ENCODE measurements at regions not wholly inside any gene's neighbourhood (a gene's known extent, or its start where the extent isn't known, plus 50 kb on each side); places are given as distances from the start of the nearest gene placed in this dataset.

DNA sequence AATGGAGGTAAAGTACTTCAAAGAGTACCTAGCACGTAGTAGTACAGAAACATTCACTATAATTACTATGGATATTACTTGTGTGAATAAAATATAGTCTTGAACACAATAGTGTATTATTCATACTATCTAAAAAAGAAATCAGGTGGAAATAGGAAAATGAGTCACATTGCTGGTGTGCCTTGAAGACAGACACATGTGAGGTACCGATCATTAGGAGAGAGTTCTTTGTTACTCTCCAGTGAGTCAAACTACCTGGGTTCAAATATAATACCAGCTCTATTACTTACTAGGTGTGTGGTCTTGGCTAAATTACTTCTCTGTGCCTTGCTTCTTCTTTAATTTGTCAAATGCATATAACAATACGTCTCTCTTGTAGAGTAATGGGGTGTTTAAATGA lies 50.8 kb upstream of the BEND6 start:
- Histone ChIP-seq H3K4me2 (ENCODE audit: low read length) (no peak overlapping the region), H3K27ac (ENCODE audit: low read depth, low read length) (no peak overlapping the region)

DNA sequence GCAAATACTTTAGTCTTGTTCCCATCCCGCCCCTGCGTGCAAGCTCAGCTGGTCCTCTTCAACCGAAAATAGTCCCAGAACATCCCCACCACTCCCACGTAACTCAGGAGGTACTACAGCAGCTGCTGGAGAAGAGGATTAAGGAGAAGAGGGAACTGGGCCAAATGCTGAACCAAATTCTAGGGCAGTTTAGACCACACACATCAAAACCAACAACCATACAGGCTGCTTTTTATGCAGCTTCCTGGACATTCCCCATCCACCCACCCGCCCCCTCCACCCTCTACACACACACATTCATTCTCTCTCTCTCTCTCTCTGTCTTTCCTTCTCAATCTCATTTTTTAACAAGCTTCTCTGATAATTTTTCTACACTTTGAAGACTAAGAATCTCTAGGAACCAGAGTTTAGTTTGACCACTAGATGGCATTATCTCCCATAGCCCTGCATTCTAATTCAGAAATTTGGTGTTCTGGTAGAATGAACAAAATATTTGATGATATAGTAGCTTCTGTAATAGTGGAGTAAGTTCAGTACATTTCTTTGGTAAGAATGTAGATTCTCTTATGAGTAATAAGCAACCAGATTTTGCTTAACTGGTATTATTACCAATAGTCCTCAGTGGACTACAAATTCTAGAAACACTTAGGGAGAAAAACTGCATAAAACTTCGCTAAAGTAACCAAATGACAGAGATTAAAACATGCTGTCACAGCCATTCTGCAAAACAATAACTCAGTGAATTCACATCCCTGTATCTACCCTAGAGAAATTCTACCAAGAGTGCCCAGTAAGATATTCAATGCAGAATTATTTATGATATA lies 52.1 kb upstream of the BEND6 start:
- H3K9me3 ChIP-seq (ENCODE audit: control insufficient read depth, insufficient read depth, low read length), result no peaks in the 10 kb centered on the region
- H3K79me2 ChIP-seq (ENCODE audit: control insufficient read depth, low read length), result no peaks in the 10 kb centered on the region
- no peak overlapping the region for H3K27ac ChIP-seq (ENCODE audit: low read depth, low read length)
- H4K20me1 ChIP-seq (ENCODE audit: control insufficient read depth, insufficient read depth, low read depth, low read length), result no peaks in the 10 kb centered on the region
- H3K4me3 ChIP-seq (ENCODE audit: low read length), result no peak overlapping the region
- no peaks in the 10 kb centered on the region for H3K4me1 ChIP-seq (ENCODE audit: control insufficient read depth, low read length)
- H3K4me2 ChIP-seq (ENCODE audit: low read length), result no peak overlapping the region
- no peaks in the 10 kb centered on the region for H3K36me3 ChIP-seq (ENCODE audit: control insufficient read depth, low read length)
- H3F3A ChIP-seq (ENCODE audit: control insufficient read depth, insufficient read depth), result no peaks in the 10 kb centered on the region
- TF ChIP-seq, protein P1, sequence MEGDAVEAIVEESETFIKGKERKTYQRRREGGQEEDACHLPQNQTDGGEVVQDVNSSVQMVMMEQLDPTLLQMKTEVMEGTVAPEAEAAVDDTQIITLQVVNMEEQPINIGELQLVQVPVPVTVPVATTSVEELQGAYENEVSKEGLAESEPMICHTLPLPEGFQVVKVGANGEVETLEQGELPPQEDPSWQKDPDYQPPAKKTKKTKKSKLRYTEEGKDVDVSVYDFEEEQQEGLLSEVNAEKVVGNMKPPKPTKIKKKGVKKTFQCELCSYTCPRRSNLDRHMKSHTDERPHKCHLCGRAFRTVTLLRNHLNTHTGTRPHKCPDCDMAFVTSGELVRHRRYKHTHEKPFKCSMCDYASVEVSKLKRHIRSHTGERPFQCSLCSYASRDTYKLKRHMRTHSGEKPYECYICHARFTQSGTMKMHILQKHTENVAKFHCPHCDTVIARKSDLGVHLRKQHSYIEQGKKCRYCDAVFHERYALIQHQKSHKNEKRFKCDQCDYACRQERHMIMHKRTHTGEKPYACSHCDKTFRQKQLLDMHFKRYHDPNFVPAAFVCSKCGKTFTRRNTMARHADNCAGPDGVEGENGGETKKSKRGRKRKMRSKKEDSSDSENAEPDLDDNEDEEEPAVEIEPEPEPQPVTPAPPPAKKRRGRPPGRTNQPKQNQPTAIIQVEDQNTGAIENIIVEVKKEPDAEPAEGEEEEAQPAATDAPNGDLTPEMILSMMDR (IDR thresholded peaks at IDR 0.05; ENCODE audit: low read depth, low read length, poor library complexity, severe bottlenecking), result peak; percentile 77
- no peak for TF ChIP-seq EZH2phosphoT487 (IDR thresholded peaks at IDR 0.05; ENCODE audit: borderline replicate concordance, low read length)
- H3K27me3 ChIP-seq (ENCODE audit: control insufficient read depth, low read length), result peaks cover 5% of the 10 kb centered on the region; the same call in 1 of the 2 replicates
- H3K9me2 ChIP-seq (replicated peaks; ENCODE audit: control insufficient read depth, low read length), result no peaks in the 10 kb centered on the region

More for the DNA sequence above, 50.8 kb upstream of the BEND6 start:
- Histone ChIP-seq H3K4me3 (ENCODE audit: low read length) (no peak overlapping the region), H3K36me3 (ENCODE audit: control insufficient read depth, low read length) (no peaks in the 10 kb centered on the region), H3K79me2 (ENCODE audit: control insufficient read depth, low read length) (no peaks in the 10 kb centered on the region), H3K9me3 (ENCODE audit: control insufficient read depth, insufficient read depth, low read length) (no peaks in the 10 kb centered on the region), H3K4me1 (ENCODE audit: control insufficient read depth, low read length) (no peaks in the 10 kb centered on the region), H4K20me1 (ENCODE audit: control insufficient read depth, insufficient read depth, low read depth, low read length) (no peaks in the 10 kb centered on the region), H3F3A (ENCODE audit: control insufficient read depth, insufficient read depth) (no peaks in the 10 kb centered on the region), H3K27me3 (ENCODE audit: control insufficient read depth, low read length) (peaks cover 5% of the 10 kb centered on the region; the same call in 1 of the 2 replicates), H3K9me2 (replicated peaks; ENCODE audit: control insufficient read depth, low read length) (no peaks in the 10 kb centered on the region)
- no peak for TF ChIP-seq EZH2phosphoT487 (IDR thresholded peaks at IDR 0.05; ENCODE audit: borderline replicate concordance, low read length)
- TF ChIP-seq, protein P1 (IDR thresholded peaks at IDR 0.05; ENCODE audit: low read depth, low read length, poor library complexity, severe bottlenecking), result no peak

GRCh38 chr6:56900784-56901183 lies 54.1 kb upstream of the BEND6 start:
- Histone ChIP-seq H3K9me3 (ENCODE audit: control insufficient read depth, insufficient read depth, low read length) (no peaks in the 10 kb centered on the region), H3K9me2 (replicated peaks; ENCODE audit: control insufficient read depth, low read length) (no peaks in the 10 kb centered on the region), H4K20me1 (ENCODE audit: control insufficient read depth, insufficient read depth, low read depth, low read length) (no peaks in the 10 kb centered on the region), H3K36me3 (ENCODE audit: control insufficient read depth, low read length) (no peaks in the 10 kb centered on the region), H3K79me2 (ENCODE audit: control insufficient read depth, low read length) (no peaks in the 10 kb centered on the region), H3K4me3 (ENCODE audit: low read length) (no peak overlapping the region), H3K4me1 (ENCODE audit: control insufficient read depth, low read length) (no peaks in the 10 kb centered on the region), H3K27me3 (ENCODE audit: control insufficient read depth, low read length) (peaks cover 5% of the 10 kb centered on the region; the same call in 1 of the 2 replicates), H3F3A (ENCODE audit: control insufficient read depth, insufficient read depth) (no peaks in the 10 kb centered on the region), H3K27ac (ENCODE audit: low read depth, low read length) (no peak overlapping the region), H3K4me2 (ENCODE audit: low read length) (no peak overlapping the region)
- TF ChIP-seq, protein P1 (IDR thresholded peaks at IDR 0.05; ENCODE audit: low read depth, low read length, poor library complexity, severe bottlenecking), result no peak
- TF ChIP-seq EZH2phosphoT487 (IDR thresholded peaks at IDR 0.05; ENCODE audit: borderline replicate concordance, low read length), result no peak

Data from DOHH2 (cell line).